ENCODE measurements at regions not wholly inside any gene's neighbourhood (a gene's known extent, or its start where the extent isn't known, plus 50 kb on each side); places are given as distances from the start of the nearest gene placed in this dataset.
"Not testable (repeated sequence)": the region's sequence is repeated elsewhere in the genome, so short reads cannot be mapped to it uniquely, and the experiment has no call there.

DNA sequence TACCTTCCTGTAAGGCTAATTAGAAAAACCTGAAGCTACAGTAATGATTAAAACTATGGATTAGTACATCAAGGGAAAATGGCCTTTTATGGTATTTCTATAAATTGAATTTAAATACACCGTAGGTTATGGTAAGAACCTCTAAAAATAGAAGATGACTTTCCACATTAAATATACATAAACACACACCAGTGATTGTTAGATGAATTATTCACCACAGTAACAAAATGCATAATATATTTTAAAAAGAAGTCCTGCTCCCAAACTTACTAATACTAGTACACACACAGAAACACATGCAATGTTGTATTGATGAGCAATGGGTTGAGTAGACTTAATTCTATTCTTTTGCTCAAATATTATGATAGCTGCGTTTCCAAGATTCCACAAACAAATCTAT lies 277.9 kb upstream of the ANKRD50 start:
- ChIA-PET RAD21 (ENCODE audit: low non-redundant PET in 1 of 2, low total read pairs in 2 of 2, uncharacterized antibody in 2 of 2, unreplicated experiment in 2 of 2) (no interaction called here), CTCF (no interaction called here), POLR2A (no interaction called here)
- H3K36me3 ChIP-seq (ENCODE audit: control insufficient read depth in 1 of 2, insufficient read depth in 2 of 2, low read length in 2 of 2): no peaks in the 10 kb centered on the region
- no peaks in the 10 kb centered on the region for H4K20me1 ChIP-seq (ENCODE audit: insufficient read depth)
- ATAC-seq (no peak), DNase-seq (ENCODE audit: low read depth, low spot score) (no peak)
- intact Hi-C loops (cut with micrococcal nuclease): no loop called here
- no peak overlapping the region for H3K4me2 ChIP-seq (ENCODE audit: low read length)
- no peaks in the 10 kb centered on the region for H3K9me3 ChIP-seq (ENCODE audit: control insufficient read depth in 1 of 2, insufficient read depth in 1 of 2, low read depth in 1 of 2, low read length in 2 of 2)
- H3K9me2 ChIP-seq (ENCODE audit: insufficient read depth): no peaks in the 10 kb centered on the region
- H3K27ac ChIP-seq (ENCODE audit: low read depth, low read length): no peak overlapping the region
- no peaks in the 10 kb centered on the region for H3K27me3 ChIP-seq (ENCODE audit: insufficient read depth, low read length)
- no peak overlapping the region for H2AFZ ChIP-seq (ENCODE audit: low read depth, low read length, poor library complexity, severe bottlenecking)
- H3K4me1 ChIP-seq (ENCODE audit: control insufficient read depth in 1 of 2, insufficient read depth in 2 of 2, low read length in 2 of 2): no peaks in the 10 kb centered on the region
- no peaks in the 10 kb centered on the region for H3K79me2 ChIP-seq (ENCODE audit: insufficient read depth, low read length)
- no TSS peak for BruUV-seq (replicated peaks)
- no peak overlapping the region for H3K4me3 ChIP-seq (replicated peaks in 1 of 2; ENCODE audit: low read depth in 1 of 2, low read length in 2 of 2)
- TF ChIP-seq SIN3A (IDR thresholded peaks at IDR 0.05; ENCODE audit: low read depth) (no peak), SP1 (IDR thresholded peaks at IDR 0.05; ENCODE audit: low read depth) (no peak)
- no peak overlapping the region for H3K9ac ChIP-seq (ENCODE audit: low read length)

GRCh38 chr4:124980276-124980752 lies 267.8 kb upstream of the ANKRD50 start:
- H3K4me3 ChIP-seq (replicated peaks in 1 of 2; ENCODE audit: low read depth in 1 of 2, low read length in 2 of 2): no peak overlapping the region
- H3K27me3 ChIP-seq (ENCODE audit: insufficient read depth, low read length): no peaks in the 10 kb centered on the region
- ChIA-PET POLR2A (no interaction called here), RAD21 (ENCODE audit: low non-redundant PET in 1 of 2, low total read pairs in 2 of 2, uncharacterized antibody in 2 of 2, unreplicated experiment in 2 of 2) (no interaction called here), CTCF (no interaction called here)
- H3K27ac ChIP-seq (ENCODE audit: low read depth, low read length): no peak overlapping the region
- ATAC-seq (no peak), DNase-seq (ENCODE audit: low read depth, low spot score) (no peak)
- intact Hi-C loops (cut with micrococcal nuclease): no loop called here
- no peak overlapping the region for H2AFZ ChIP-seq (ENCODE audit: low read depth, low read length, poor library complexity, severe bottlenecking)
- H3K9me3 ChIP-seq (ENCODE audit: control insufficient read depth in 1 of 2, insufficient read depth in 1 of 2, low read depth in 1 of 2, low read length in 2 of 2): no peaks in the 10 kb centered on the region
- no peaks in the 10 kb centered on the region; the same call in 1 of the 2 replicates for H3K9me2 ChIP-seq (ENCODE audit: insufficient read depth)
- H3K9ac ChIP-seq (ENCODE audit: low read length): no peak overlapping the region
- no peaks in the 10 kb centered on the region for H4K20me1 ChIP-seq (ENCODE audit: insufficient read depth)
- H3K4me1 ChIP-seq (ENCODE audit: control insufficient read depth in 1 of 2, insufficient read depth in 2 of 2, low read length in 2 of 2): no peaks in the 10 kb centered on the region; a peak in 1 of 4 replicates
- TF ChIP-seq FOSL1 (IDR thresholded peaks at IDR 0.05; ENCODE audit: low read depth) (no peak), MAX (IDR thresholded peaks at IDR 0.05) (no peak), ELF1 (IDR thresholded peaks at IDR 0.05; ENCODE audit: borderline replicate concordance, low read depth) (no peak), EZH2phosphoT487 (IDR thresholded peaks at IDR 0.05; ENCODE audit: borderline replicate concordance) (no peak), RAD21 (IDR thresholded peaks at IDR 0.05; ENCODE audit: low read depth) (no peak), ZNF274 (IDR thresholded peaks at IDR 0.05; ENCODE audit: low read depth, low read length) (no peak), SP1 (IDR thresholded peaks at IDR 0.05; ENCODE audit: low read depth) (no peak), POLR2A (IDR thresholded peaks at IDR 0.05; ENCODE audit: borderline replicate concordance, extremely low read depth, insufficient read depth, insufficient read length) (no peak), POLR2AphosphoS5 (IDR thresholded peaks at IDR 0.05; ENCODE audit: low read depth, low read length) (no peak), SIN3A (IDR thresholded peaks at IDR 0.05; ENCODE audit: low read depth) (no peak), YY1 (IDR thresholded peaks at IDR 0.05; ENCODE audit: extremely low read depth, insufficient replicate concordance, low read depth, low read length) (no peak), CEBPB (IDR thresholded peaks at IDR 0.05; ENCODE audit: low read depth) (no peak)
- TF ChIP-seq, protein P1, sequence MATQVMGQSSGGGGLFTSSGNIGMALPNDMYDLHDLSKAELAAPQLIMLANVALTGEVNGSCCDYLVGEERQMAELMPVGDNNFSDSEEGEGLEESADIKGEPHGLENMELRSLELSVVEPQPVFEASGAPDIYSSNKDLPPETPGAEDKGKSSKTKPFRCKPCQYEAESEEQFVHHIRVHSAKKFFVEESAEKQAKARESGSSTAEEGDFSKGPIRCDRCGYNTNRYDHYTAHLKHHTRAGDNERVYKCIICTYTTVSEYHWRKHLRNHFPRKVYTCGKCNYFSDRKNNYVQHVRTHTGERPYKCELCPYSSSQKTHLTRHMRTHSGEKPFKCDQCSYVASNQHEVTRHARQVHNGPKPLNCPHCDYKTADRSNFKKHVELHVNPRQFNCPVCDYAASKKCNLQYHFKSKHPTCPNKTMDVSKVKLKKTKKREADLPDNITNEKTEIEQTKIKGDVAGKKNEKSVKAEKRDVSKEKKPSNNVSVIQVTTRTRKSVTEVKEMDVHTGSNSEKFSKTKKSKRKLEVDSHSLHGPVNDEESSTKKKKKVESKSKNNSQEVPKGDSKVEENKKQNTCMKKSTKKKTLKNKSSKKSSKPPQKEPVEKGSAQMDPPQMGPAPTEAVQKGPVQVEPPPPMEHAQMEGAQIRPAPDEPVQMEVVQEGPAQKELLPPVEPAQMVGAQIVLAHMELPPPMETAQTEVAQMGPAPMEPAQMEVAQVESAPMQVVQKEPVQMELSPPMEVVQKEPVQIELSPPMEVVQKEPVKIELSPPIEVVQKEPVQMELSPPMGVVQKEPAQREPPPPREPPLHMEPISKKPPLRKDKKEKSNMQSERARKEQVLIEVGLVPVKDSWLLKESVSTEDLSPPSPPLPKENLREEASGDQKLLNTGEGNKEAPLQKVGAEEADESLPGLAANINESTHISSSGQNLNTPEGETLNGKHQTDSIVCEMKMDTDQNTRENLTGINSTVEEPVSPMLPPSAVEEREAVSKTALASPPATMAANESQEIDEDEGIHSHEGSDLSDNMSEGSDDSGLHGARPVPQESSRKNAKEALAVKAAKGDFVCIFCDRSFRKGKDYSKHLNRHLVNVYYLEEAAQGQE (IDR thresholded peaks at IDR 0.05; ENCODE audit: low read depth): no peak
- no peaks in the 10 kb centered on the region for H3K36me3 ChIP-seq (ENCODE audit: control insufficient read depth in 1 of 2, insufficient read depth in 2 of 2, low read length in 2 of 2)
- no peaks in the 10 kb centered on the region for H3K79me2 ChIP-seq (ENCODE audit: insufficient read depth, low read length)
- BruUV-seq (replicated peaks): no TSS peak
- H3K4me2 ChIP-seq (ENCODE audit: low read length): no peak overlapping the region

DNA sequence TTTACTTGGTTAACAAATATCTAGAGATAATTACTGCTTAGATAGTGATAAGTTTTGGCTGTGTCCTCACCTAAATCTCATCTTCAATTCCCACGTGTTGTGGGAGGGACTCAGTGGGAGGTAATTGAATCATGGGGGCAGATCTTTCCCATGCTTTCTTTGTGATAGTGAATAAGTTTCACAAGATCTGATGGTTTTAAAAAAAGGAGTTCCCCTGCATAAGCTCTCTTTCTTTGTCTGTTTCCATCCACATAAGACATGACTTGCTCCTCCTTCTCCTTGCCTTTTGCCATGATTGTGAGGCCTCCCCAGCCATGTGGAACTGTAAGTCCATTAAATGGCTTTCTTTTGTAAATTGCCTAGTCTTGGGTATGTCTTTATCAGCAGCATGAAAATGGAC lies 266.0 kb upstream of the ANKRD50 start:
- H3K27ac ChIP-seq (ENCODE audit: low read depth, low read length); H3K27me3 ChIP-seq (ENCODE audit: insufficient read depth, low read length); BruUV-seq (replicated peaks); ATAC-seq; H3K4me2 ChIP-seq (ENCODE audit: low read length); H4K20me1 ChIP-seq (ENCODE audit: insufficient read depth); H3K9me3 ChIP-seq (ENCODE audit: control insufficient read depth in 1 of 2, insufficient read depth in 1 of 2, low read depth in 1 of 2, low read length in 2 of 2); DNase-seq (ENCODE audit: low read depth, low spot score); intact Hi-C loops (cut with micrococcal nuclease); CTCF ChIA-PET; H3K36me3 ChIP-seq (ENCODE audit: control insufficient read depth in 1 of 2, insufficient read depth in 2 of 2, low read length in 2 of 2); POLR2A ChIA-PET; H2AFZ ChIP-seq (ENCODE audit: low read depth, low read length, poor library complexity, severe bottlenecking); H3K9ac ChIP-seq (ENCODE audit: low read length); H3K79me2 ChIP-seq (ENCODE audit: insufficient read depth, low read length); H3K4me1 ChIP-seq (ENCODE audit: control insufficient read depth in 1 of 2, insufficient read depth in 2 of 2, low read length in 2 of 2); H3K9me2 ChIP-seq (ENCODE audit: insufficient read depth); H3K4me3 ChIP-seq (replicated peaks in 1 of 2; ENCODE audit: low read depth in 1 of 2, low read length in 2 of 2); RAD21 ChIA-PET (ENCODE audit: low non-redundant PET in 1 of 2, low total read pairs in 2 of 2, uncharacterized antibody in 2 of 2, unreplicated experiment in 2 of 2): not testable (repeated sequence)

Data from HCT116 (cell line).